Thyroid gland (tissue), 4 donors: ENCODE measurements at regions not wholly inside any gene's neighbourhood (a gene's known extent, or its start where the extent isn't known, plus 50 kb on each side); places are given as distances from the start of the nearest gene placed in this dataset.
A peak's percentile ranks its signal among the peaks of the same experiment; 100 is the strongest.

Source experiments
- POLR2A ChIP-seq, 2 donors: fragments of 450-650 bp; IDR thresholded peaks; one replicate each; pipeline ENCODE4 v1.6.1; 2017; ENCODE audit warnings: antibody characterized with exemption in 2 of 2, mild to moderate bottlenecking in 2 of 2, moderate library complexity in 1 of 2
- TF ChIP-seq, protein P1 (sequence below), 6 experiments: fragments of 200-600 bp in 3 of 6; fragments of 450-650 bp in 3 of 6; sonication (generic) in 3 of 6; IDR thresholded peaks; one replicate each; pipeline ENCODE4 v1.5.1; 2016 to 2019; ENCODE audit warnings: antibody characterized with exemption in 6 of 6, mild to moderate bottlenecking in 2 of 6, inconsistent platforms in 1 of 6, moderate library complexity in 1 of 6

DNA sequence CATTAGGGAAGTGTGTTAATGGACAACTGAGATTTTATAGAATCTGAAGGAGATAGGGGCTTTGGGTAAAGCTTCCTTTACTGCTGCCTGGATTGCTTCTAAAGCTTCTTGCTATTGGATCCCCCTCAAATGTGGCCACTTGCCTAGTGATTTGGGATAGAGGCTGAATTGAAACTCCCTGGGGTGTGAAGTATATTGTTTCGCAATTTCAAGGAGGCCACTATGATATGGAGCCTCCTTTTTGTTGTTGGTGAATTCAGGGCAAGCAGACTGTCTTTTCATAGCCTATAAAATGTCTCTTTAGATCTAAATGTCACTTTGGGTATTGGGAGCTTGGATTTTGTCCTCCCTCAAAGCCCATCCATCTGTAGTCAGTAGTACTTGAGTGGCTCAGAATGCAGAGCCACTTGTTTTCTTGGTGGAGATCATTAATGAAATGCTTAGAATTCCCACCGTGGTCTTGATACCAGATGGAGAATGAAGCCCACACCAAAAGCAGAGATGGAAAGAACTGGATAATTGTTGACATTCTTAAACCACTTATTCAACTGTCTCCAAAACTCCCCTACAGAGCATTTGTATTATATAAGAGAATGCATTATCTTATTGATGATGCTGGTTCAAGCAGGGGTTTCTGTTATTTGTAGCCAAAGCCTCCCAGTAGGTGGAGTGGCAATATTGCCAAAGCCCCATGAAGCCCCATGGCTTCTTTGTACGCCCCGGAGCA lies 144.3 kb upstream of the KCNE2 start:
- TF ChIP-seq POLR2A (IDR thresholded peaks at IDR 0.05): peak in 1 of 2 donors; percentile 7
- TF ChIP-seq, protein P1, sequence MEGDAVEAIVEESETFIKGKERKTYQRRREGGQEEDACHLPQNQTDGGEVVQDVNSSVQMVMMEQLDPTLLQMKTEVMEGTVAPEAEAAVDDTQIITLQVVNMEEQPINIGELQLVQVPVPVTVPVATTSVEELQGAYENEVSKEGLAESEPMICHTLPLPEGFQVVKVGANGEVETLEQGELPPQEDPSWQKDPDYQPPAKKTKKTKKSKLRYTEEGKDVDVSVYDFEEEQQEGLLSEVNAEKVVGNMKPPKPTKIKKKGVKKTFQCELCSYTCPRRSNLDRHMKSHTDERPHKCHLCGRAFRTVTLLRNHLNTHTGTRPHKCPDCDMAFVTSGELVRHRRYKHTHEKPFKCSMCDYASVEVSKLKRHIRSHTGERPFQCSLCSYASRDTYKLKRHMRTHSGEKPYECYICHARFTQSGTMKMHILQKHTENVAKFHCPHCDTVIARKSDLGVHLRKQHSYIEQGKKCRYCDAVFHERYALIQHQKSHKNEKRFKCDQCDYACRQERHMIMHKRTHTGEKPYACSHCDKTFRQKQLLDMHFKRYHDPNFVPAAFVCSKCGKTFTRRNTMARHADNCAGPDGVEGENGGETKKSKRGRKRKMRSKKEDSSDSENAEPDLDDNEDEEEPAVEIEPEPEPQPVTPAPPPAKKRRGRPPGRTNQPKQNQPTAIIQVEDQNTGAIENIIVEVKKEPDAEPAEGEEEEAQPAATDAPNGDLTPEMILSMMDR (IDR thresholded peaks at IDR 0.05): no peak
